ENCODE measurements at regions not wholly inside any gene's neighbourhood (a gene's known extent, or its start where the extent isn't known, plus 50 kb on each side); places are given as distances from the start of the nearest gene placed in this dataset.

DNA sequence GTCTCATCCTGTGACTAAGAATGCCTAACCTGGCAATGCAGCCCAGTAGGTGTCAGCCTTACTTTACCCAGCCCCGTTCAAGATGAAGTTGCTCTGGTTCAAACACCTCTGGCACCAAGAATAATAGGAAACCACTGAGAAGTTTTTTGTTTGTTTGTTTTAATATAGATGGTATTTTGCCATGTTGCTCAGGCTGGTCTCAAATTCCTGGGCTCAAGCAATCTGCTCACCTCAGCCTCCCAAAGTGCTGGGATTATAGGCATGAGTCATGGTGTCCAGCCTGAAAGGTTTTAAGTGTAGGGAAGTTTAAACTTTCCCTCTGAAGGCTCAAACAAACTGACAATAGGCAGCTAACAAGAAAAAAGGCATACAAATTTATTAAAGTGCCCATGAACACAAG lies 51.2 kb upstream of the ABCC4 start:
- Histone ChIP-seq H3K27ac (ENCODE audit: low read length) (no peak overlapping the region), H3K27me3 (ENCODE audit: control insufficient read depth in 1 of 2, insufficient read depth in 2 of 2, low read length in 2 of 2) (no peaks in the 10 kb centered on the region), H3K9ac (ENCODE audit: low read length in 2 of 2) (no peak overlapping the region), H3K4me1 (ENCODE audit: control insufficient read depth, insufficient read depth, low read length) (no peaks in the 10 kb centered on the region), H3K9me3 (ENCODE audit: control insufficient read depth in 2 of 2, low read length in 2 of 2) (peaks cover 0 to 4% of the 10 kb centered on the region in 2 donors), H3K36me3 (ENCODE audit: control insufficient read depth in 2 of 2, insufficient read depth in 2 of 2, low read length in 2 of 2) (no peaks in the 10 kb centered on the region), H3K4me3 (ENCODE audit: low read length in 2 of 2) (no peak overlapping the region)

DNA sequence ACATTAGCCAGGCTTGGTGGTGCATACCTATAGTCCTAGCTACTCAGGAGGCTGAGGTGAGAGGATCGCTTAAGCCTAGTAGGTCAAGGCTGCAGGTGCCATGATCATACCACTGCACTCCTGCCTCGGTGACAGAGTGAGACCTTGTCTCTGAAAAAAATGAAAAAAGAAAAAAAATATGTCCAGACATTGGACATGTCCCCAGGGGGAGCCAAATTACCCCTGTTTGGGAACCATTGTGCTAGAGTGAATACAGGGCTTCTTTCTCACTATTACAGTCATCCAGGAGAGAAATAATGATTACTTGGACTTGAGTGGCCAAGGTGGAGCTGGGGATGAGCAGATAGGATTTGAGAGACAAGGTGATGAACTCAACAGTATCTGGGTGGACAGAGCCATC lies 52.9 kb upstream of the ABCC4 start:
- Histone ChIP-seq H3K27ac (ENCODE audit: low read length) (no peak overlapping the region), H3K36me3 (ENCODE audit: control insufficient read depth in 2 of 2, insufficient read depth in 2 of 2, low read length in 2 of 2) (no peaks in the 10 kb centered on the region), H3K27me3 (ENCODE audit: control insufficient read depth in 1 of 2, insufficient read depth in 2 of 2, low read length in 2 of 2) (no peaks in the 10 kb centered on the region), H3K4me3 (ENCODE audit: low read length in 2 of 2) (no peak overlapping the region), H3K4me1 (ENCODE audit: control insufficient read depth, insufficient read depth, low read length) (no peaks in the 10 kb centered on the region), H3K9me3 (ENCODE audit: control insufficient read depth in 2 of 2, low read length in 2 of 2) (peaks cover 0 to 4% of the 10 kb centered on the region in 2 donors), H3K9ac (ENCODE audit: low read length in 2 of 2) (no peak overlapping the region)

DNA sequence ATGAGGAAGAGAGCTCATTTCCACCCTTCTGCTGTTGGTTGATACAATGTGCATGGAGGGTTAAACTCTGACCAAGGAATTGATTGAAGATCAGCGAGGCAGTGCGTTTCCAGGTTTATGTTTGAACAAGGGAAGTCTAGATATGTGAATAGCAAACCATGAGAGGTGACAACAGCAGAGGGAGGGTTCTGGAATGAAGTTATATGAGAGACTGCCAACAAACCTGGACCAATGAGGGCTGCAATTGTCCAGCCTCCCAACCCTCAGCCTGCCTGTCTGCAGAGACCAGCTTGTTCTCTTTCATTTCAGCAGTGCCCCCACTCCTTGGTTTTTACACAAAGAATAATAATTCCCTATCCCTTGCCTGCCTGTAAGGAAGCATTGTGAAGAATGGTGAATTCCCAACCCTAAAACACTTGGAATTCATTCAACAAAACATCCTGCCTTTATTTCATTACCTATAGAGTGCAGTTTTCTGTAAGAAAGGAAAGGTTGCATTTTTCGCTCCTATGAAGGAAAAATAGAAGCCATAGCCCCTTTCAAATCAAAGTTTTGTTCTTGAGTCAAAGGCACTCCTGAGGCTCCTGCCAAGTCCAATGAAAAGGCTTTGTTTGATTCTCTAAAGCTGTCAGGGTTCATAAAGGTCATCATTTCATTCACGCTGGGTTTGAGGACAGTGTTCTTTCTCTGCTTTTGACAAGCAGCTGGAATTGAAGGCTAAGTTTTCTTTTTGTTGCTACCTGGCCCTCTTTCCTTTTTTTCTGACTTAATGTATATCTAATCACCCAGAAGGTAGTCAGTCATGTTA lies 53.6 kb upstream of the ABCC4 start:
- Histone ChIP-seq H3K27ac (ENCODE audit: low read length) (no peak overlapping the region), H3K9ac (ENCODE audit: low read length in 2 of 2) (no peak overlapping the region), H3K4me1 (ENCODE audit: control insufficient read depth, insufficient read depth, low read length) (no peaks in the 10 kb centered on the region), H3K9me3 (ENCODE audit: control insufficient read depth in 2 of 2, low read length in 2 of 2) (peaks cover 0 to 4% of the 10 kb centered on the region in 2 donors), H3K36me3 (ENCODE audit: control insufficient read depth in 2 of 2, insufficient read depth in 2 of 2, low read length in 2 of 2) (no peaks in the 10 kb centered on the region), H3K27me3 (ENCODE audit: control insufficient read depth in 1 of 2, insufficient read depth in 2 of 2, low read length in 2 of 2) (no peaks in the 10 kb centered on the region), H3K4me3 (ENCODE audit: low read length in 2 of 2) (no peak overlapping the region)

DNA sequence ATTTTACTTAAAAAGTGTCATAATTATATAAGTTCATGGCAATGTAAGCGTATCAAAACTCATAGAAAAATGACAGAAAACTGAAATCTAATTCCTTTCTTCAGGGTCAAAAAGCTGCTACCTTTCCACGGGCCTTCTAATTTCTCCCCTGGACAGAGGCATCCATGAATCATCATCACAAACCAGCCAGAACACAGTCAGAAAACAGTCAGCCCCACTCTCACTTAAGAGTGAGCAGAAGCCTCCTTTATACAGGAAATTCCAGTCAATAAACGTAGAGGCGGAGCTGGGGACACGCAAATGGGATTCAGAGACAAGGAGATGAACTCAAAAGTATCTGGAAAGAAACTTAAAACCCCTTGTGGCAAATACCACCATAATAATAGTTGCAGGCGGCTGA lies 54.2 kb upstream of the ABCC4 start:
- no peaks in the 10 kb centered on the region for H3K36me3 ChIP-seq (ENCODE audit: control insufficient read depth in 2 of 2, insufficient read depth in 2 of 2, low read length in 2 of 2)
- peaks cover 0 to 4% of the 10 kb centered on the region in 2 donors for H3K9me3 ChIP-seq (ENCODE audit: control insufficient read depth in 2 of 2, low read length in 2 of 2)
- no peaks in the 10 kb centered on the region for H3K27me3 ChIP-seq (ENCODE audit: control insufficient read depth in 1 of 2, insufficient read depth in 2 of 2, low read length in 2 of 2)
- H3K4me1 ChIP-seq (ENCODE audit: control insufficient read depth, insufficient read depth, low read length) = no peaks in the 10 kb centered on the region
- no peak overlapping the region for H3K27ac ChIP-seq (ENCODE audit: low read length)
- no peak overlapping the region for H3K4me3 ChIP-seq (ENCODE audit: low read length in 2 of 2)
- no peak overlapping the region for H3K9ac ChIP-seq (ENCODE audit: low read length in 2 of 2)

DNA sequence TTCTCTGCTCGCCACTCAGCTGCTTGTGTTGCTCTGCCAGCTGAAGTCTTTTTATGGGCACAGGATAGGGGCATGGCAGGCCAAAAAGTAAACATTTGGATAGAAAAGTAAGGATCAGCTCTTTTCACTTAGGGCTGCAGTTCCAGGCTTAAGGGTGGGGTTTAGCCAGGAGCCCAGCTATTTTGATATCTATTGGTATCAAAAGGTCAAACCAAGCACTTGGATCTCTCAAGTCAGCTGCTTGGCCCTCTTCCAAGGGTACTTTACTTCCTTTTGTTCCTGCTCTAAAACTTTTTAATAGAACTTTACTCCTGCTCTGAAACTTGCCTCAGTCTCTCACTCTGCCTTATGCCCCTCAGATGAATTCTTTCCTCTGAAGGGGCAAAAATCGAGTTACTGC lies 55.7 kb upstream of the ABCC4 start:
- no peaks in the 10 kb centered on the region for H3K27me3 ChIP-seq (ENCODE audit: control insufficient read depth in 1 of 2, insufficient read depth in 2 of 2, low read length in 2 of 2)
- no peak overlapping the region for H3K4me3 ChIP-seq (ENCODE audit: low read length in 2 of 2)
- H3K4me1 ChIP-seq (ENCODE audit: control insufficient read depth, insufficient read depth, low read length) = no peaks in the 10 kb centered on the region
- H3K9ac ChIP-seq (ENCODE audit: low read length in 2 of 2) = no peak overlapping the region
- H3K36me3 ChIP-seq (ENCODE audit: control insufficient read depth in 2 of 2, insufficient read depth in 2 of 2, low read length in 2 of 2) = no peaks in the 10 kb centered on the region
- peaks cover 0 to 4% of the 10 kb centered on the region in 2 donors for H3K9me3 ChIP-seq (ENCODE audit: control insufficient read depth in 2 of 2, low read length in 2 of 2)
- no peak overlapping the region for H3K27ac ChIP-seq (ENCODE audit: low read length)

DNA sequence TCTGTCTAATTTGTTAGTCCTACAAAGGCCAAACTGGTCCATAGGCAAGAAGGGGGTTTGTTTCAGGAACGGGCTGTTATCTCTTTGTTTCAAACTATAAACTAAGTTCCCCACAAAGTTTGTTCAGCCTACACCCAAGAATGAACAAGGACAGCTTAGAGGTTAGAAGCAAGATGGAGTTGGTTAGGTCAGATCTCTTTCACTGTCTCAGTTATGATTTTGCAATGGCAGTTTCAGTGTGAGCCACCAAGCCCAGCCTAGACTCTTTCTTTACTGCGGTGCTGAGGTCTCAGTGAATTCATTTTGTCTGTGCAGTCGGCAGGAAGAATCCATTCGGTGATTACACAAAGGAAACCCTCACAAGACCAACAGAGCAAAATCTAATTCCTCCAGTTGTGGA lies 56.6 kb upstream of the ABCC4 start:
- Histone ChIP-seq H3K4me1 (ENCODE audit: control insufficient read depth, insufficient read depth, low read length) (no peaks in the 10 kb centered on the region), H3K36me3 (ENCODE audit: control insufficient read depth in 2 of 2, insufficient read depth in 2 of 2, low read length in 2 of 2) (no peaks in the 10 kb centered on the region), H3K27ac (ENCODE audit: low read length) (no peak overlapping the region), H3K9ac (ENCODE audit: low read length in 2 of 2) (no peak overlapping the region), H3K4me3 (ENCODE audit: low read length in 2 of 2) (no peak overlapping the region), H3K9me3 (ENCODE audit: control insufficient read depth in 2 of 2, low read length in 2 of 2) (peaks cover 0 to 4% of the 10 kb centered on the region in 2 donors), H3K27me3 (ENCODE audit: control insufficient read depth in 1 of 2, insufficient read depth in 2 of 2, low read length in 2 of 2) (no peaks in the 10 kb centered on the region)

DNA sequence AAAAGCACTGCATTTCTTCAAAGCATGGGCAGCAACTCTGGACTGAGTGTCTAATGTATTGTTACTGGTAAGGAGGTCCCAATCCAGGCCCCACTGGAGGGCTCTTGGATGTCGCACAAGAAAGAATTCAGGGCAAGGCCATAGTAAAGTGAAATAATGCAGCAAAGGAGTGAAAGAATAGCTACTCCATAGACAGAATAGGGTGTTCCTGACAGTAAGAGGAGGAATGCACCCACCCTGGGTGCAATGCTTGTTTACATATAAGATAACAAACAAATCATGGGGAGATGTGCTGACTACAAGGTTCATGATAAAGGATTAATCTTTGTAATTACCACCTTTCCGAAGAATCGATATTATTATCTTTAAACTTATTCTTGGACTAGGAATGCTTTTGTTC lies 58.8 kb upstream of the ABCC4 start:
- Histone ChIP-seq H3K4me1 (ENCODE audit: control insufficient read depth, insufficient read depth, low read length) (no peaks in the 10 kb centered on the region), H3K27ac (ENCODE audit: low read length) (no peak overlapping the region), H3K9ac (ENCODE audit: low read length in 2 of 2) (no peak overlapping the region), H3K27me3 (ENCODE audit: control insufficient read depth in 1 of 2, insufficient read depth in 2 of 2, low read length in 2 of 2) (no peaks in the 10 kb centered on the region), H3K36me3 (ENCODE audit: control insufficient read depth in 2 of 2, insufficient read depth in 2 of 2, low read length in 2 of 2) (no peaks in the 10 kb centered on the region), H3K4me3 (ENCODE audit: low read length in 2 of 2) (no peak overlapping the region), H3K9me3 (ENCODE audit: control insufficient read depth in 2 of 2, low read length in 2 of 2) (peaks cover 0 to 4% of the 10 kb centered on the region in 2 donors)

DNA sequence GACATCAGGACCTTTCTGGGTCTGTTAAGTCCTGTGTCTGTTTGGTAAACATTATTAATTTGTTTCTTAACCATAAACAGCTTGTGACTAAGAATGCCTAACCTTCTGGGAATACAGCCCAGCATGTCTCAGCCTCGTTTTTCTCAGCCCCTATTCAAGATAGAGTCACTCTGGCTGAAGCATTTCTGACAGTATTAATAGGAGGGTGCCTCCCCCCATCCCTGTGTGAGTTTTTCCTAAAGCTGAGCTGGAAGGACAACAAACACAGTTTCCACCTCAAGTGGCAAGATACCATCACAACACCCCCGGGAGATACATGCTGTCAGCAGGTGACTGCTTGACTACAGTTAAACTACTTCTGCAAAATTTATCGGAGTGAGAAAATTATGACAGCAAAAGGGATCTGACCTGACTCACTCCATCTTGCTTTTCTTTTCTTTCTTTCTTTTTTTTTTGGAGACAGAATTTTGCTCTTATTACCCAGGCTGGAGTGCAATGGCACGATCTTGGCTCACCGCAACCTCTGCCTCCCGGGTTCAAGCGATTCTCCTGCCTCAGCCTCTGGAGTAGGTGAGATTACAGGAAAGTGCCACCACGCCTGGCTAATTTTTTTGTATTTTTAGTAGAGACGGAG lies 59.3 kb upstream of the ABCC4 start:
- Histone ChIP-seq H3K9ac (ENCODE audit: low read length in 2 of 2) (no peak overlapping the region), H3K27me3 (ENCODE audit: control insufficient read depth in 1 of 2, insufficient read depth in 2 of 2, low read length in 2 of 2) (no peaks in the 10 kb centered on the region), H3K4me3 (ENCODE audit: low read length in 2 of 2) (no peak overlapping the region), H3K9me3 (ENCODE audit: control insufficient read depth in 2 of 2, low read length in 2 of 2) (peaks cover 0 to 4% of the 10 kb centered on the region in 2 donors), H3K27ac (ENCODE audit: low read length) (no peak overlapping the region), H3K36me3 (ENCODE audit: control insufficient read depth in 2 of 2, insufficient read depth in 2 of 2, low read length in 2 of 2) (no peaks in the 10 kb centered on the region), H3K4me1 (ENCODE audit: control insufficient read depth, insufficient read depth, low read length) (no peaks in the 10 kb centered on the region)

DNA sequence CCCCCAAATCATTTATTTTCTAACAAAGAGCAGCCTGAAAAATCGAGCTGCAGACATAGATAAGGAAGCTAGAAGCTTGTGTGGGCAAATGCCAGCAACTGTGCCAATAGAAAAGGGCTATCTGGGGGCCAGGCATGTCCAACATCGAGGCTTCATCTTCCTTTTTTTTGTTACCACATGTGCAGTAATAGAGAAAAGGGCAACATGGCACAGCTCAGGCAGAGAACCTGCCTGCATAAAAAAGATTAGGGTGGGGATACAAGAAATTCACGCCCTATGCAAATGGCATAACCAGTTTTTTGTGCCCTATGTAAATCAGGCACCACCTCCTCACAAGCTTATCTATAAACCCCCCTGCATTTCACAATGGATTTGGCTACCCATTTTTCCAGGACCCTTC lies 60.4 kb upstream of the ABCC4 start:
- Histone ChIP-seq H3K27ac (ENCODE audit: low read length) (no peak overlapping the region), H3K36me3 (ENCODE audit: control insufficient read depth in 2 of 2, insufficient read depth in 2 of 2, low read length in 2 of 2) (no peaks in the 10 kb centered on the region), H3K27me3 (ENCODE audit: control insufficient read depth in 1 of 2, insufficient read depth in 2 of 2, low read length in 2 of 2) (no peaks in the 10 kb centered on the region), H3K9me3 (ENCODE audit: control insufficient read depth in 2 of 2, low read length in 2 of 2) (peaks cover 0 to 4% of the 10 kb centered on the region in 2 donors), H3K4me3 (ENCODE audit: low read length in 2 of 2) (no peak overlapping the region), H3K4me1 (ENCODE audit: control insufficient read depth, insufficient read depth, low read length) (no peaks in the 10 kb centered on the region), H3K9ac (ENCODE audit: low read length in 2 of 2) (no peak overlapping the region)

DNA sequence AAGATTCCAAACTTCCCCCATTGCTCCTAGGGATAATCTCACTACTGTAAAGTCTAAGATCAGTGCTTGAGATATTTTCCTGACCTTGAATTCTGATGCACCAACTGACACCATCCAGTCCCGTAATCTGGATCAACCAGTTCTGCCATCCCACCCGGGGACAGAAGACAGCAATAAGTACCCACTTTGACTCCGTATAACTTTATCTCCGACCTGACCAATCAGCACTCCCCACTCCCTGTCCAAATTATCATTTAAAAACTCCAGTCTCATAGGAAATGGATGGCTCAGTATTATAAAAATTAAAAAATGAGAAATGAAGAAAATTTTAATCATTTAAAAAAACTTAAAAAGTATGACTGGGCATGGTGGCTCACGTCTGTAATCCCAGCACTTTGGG lies 61.4 kb upstream of the ABCC4 start:
- no peaks in the 10 kb centered on the region for H3K27me3 ChIP-seq (ENCODE audit: control insufficient read depth in 1 of 2, insufficient read depth in 2 of 2, low read length in 2 of 2)
- H3K36me3 ChIP-seq (ENCODE audit: control insufficient read depth in 2 of 2, insufficient read depth in 2 of 2, low read length in 2 of 2) = no peaks in the 10 kb centered on the region
- H3K4me3 ChIP-seq (ENCODE audit: low read length in 2 of 2) = no peak overlapping the region
- no peak overlapping the region for H3K27ac ChIP-seq (ENCODE audit: low read length)
- H3K9ac ChIP-seq (ENCODE audit: low read length in 2 of 2) = no peak overlapping the region
- no peaks in the 10 kb centered on the region for H3K9me3 ChIP-seq (ENCODE audit: control insufficient read depth in 2 of 2, low read length in 2 of 2)
- no peaks in the 10 kb centered on the region for H3K4me1 ChIP-seq (ENCODE audit: control insufficient read depth, insufficient read depth, low read length)

DNA sequence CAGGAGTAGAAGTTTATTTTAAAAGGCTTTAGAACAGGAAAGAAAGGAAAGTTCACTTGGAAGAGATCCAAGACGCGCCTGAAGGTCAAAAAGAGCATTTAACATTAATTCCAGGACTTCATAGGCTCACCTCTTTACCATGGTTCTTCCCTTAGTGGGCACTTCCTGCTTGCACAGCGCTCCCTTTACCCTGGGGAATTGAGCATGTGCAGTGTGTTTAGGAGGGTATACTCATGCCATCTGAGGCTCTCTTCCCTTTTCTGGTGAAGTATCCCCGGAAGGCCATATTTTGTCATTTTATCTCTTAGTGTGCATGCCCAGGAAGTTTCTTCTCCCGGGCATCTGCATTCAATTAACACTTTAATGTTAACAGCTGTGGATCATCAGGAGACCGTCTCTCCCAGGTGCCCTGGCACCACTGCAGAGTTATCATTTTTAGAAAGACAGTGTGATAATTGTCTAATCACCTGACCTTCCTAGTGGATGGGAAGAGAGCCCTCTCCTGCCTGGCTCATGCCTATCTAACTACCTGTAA lies 66.1 kb upstream of the ABCC4 start:
- Histone ChIP-seq H3K4me3 (ENCODE audit: low read length in 2 of 2) (no peak overlapping the region), H3K4me1 (ENCODE audit: control insufficient read depth, insufficient read depth, low read length) (no peaks in the 10 kb centered on the region), H3K9me3 (ENCODE audit: control insufficient read depth in 2 of 2, low read length in 2 of 2) (no peaks in the 10 kb centered on the region), H3K27ac (ENCODE audit: low read length) (no peak overlapping the region), H3K9ac (ENCODE audit: low read length in 2 of 2) (no peak overlapping the region), H3K36me3 (ENCODE audit: control insufficient read depth in 2 of 2, insufficient read depth in 2 of 2, low read length in 2 of 2) (no peaks in the 10 kb centered on the region), H3K27me3 (ENCODE audit: control insufficient read depth in 1 of 2, insufficient read depth in 2 of 2, low read length in 2 of 2) (no peaks in the 10 kb centered on the region)

Data from stomach smooth muscle (tissue), 2 donors.